Upper lobe of left lung (tissue), 6 donors: ENCODE measurements at regions not wholly inside any gene's neighbourhood (a gene's known extent, or its start where the extent isn't known, plus 50 kb on each side); places are given as distances from the start of the nearest gene placed in this dataset.

Experiments
- ATAC-seq, 2 donors: fragments of 200-7000 bp; cut with Tn5 transposase; one replicate each; pipeline ENCODE4 v1.9.1; 2022; ENCODE audit warnings: mild to moderate bottlenecking in 2 of 2, moderate library complexity in 2 of 2; ENCODE audit not compliant: low FRiP score in 2 of 2
- DNase-seq, 2 donors: peaks; one replicate each; pipeline ENCODE4 v3.0.0-alpha.2; 2019 to 2020
- H3K27ac ChIP-seq, 4 donors: fragments of 200-600 bp; sonication (generic); one replicate each; pipeline ENCODE4 v1.5.1; 2016 to 2019
- H3K27me3 ChIP-seq, 4 donors: fragments of 200-600 bp; sonication (generic); one replicate each; pipeline ENCODE4 v1.5.1; 2017 to 2019
- H3K36me3 ChIP-seq, 4 donors: fragments of 200-600 bp; sonication (generic); one replicate each; pipeline ENCODE4 v1.5.1; 2016 to 2019
- H3K4me1 ChIP-seq, 4 donors: fragments of 200-600 bp; sonication (generic); one replicate each; pipeline ENCODE4 v1.5.1; 2018 to 2019
- H3K4me3 ChIP-seq, 4 donors: fragments of 200-600 bp; sonication (generic); one replicate each; pipeline ENCODE4 v1.5.1; 2017 to 2019; ENCODE audit warnings: mild to moderate bottlenecking in 2 of 4, moderate library complexity in 1 of 4
- H3K9me3 ChIP-seq, 4 donors: fragments of 200-600 bp; sonication (generic); one replicate each; pipeline ENCODE4 v1.5.1; 2018 to 2019
- CTCF ChIP-seq, 6 experiments: fragments of 450-650 bp in 4 of 6; fragments of 200-600 bp in 2 of 6; sonication (generic) in 2 of 6; IDR thresholded peaks; one replicate each; pipeline ENCODE4 v1.5.1; 2016 to 2019; ENCODE audit warnings: antibody characterized with exemption in 6 of 6
- EP300 ChIP-seq, 4 donors: sonication (generic); formaldehyde crosslinking; IDR thresholded peaks; one replicate each; pipeline ENCODE4 v1.5.1; 2017; ENCODE audit warnings: antibody characterized with exemption in 4 of 4, control low read depth in 2 of 4
- POLR2A ChIP-seq, 4 donors: fragments of 450-650 bp; IDR thresholded peaks; one replicate each; pipeline ENCODE4 v1.5.1; 2016 to 2017; ENCODE audit warnings: antibody characterized with exemption in 4 of 4, mild to moderate bottlenecking in 2 of 4
- POLR2AphosphoS5 ChIP-seq, 2 donors: sonication (generic); formaldehyde crosslinking; IDR thresholded peaks; one replicate each; pipeline ENCODE4 v1.5.1; 2017; ENCODE audit warnings: antibody characterized with exemption in 2 of 2
- WGBS, 2 donors: methylation state at CpG; one replicate each; pipeline ENCODE4 v1.1.5; 2017 to 2018; 5-methylcytosine and 5-hydroxymethylcytosine counted together
- donor health status: DM: no; HTN: no; CAD: no; lungs with moderate emphysema.
- donor health status: DM: no; HTN: yes; CAD: no; lungs with severe emphysema.

GRCh38 chr22:40111451-40111850 lies 66.3 kb upstream of the TNRC6B start:
- no peak for TF ChIP-seq CTCF (IDR thresholded peaks at IDR 0.05)
- TF ChIP-seq POLR2AphosphoS5 (IDR thresholded peaks at IDR 0.05), result no peak
- TF ChIP-seq POLR2A (IDR thresholded peaks at IDR 0.05), result no peak
- TF ChIP-seq EP300 (IDR thresholded peaks at IDR 0.05), result no peak
- ATAC-seq (no peak), DNase-seq (no peak)
- H3K27me3 ChIP-seq, result no peaks in the 10 kb centered on the region
- H3K36me3 ChIP-seq, result no peaks in the 10 kb centered on the region
- WGBS, 2 donors, result 65 to 82% methylated on average over 2 of the region's 2 CpGs
- H3K4me3 ChIP-seq, result no peak overlapping the region
- H3K9me3 ChIP-seq, result no peaks in the 10 kb centered on the region
- peak overlapping the region in 1 of 4 donors; percentile 12 for H3K27ac ChIP-seq
- peaks cover 12 to 25% (median 19%) of the 10 kb centered on the region in 4 donors for H3K4me1 ChIP-seq

DNA sequence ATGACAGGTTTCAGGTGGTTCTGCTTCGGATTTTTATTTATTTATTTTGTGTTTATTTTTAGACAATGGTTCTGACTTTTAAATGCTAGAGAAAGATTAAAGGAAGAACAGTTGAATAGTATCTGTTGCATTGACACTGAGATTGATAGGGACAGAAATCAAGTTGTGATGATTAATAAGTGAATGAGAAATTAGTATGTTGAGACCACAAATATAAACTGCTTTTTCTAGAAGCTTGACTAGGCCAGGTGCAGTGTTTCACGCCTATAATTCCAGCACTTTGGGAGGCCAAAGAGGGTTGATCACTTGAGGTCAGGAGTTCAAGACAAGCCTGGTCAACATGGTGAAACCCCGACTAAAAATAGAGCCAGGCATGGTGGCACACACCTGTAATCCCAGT lies 65.1 kb upstream of the TNRC6B start:
- Histone ChIP-seq H3K27ac (no peak overlapping the region), H3K9me3 (no peaks in the 10 kb centered on the region), H3K4me3 (no peak overlapping the region), H3K4me1 (peaks cover 7 to 33% (median 22%) of the 10 kb centered on the region in 4 donors), H3K27me3 (no peaks in the 10 kb centered on the region), H3K36me3 (no peaks in the 10 kb centered on the region)
- ATAC-seq, result no peak
- TF ChIP-seq POLR2A (IDR thresholded peaks at IDR 0.05) (no peak), CTCF (IDR thresholded peaks at IDR 0.05) (no peak), POLR2AphosphoS5 (IDR thresholded peaks at IDR 0.05) (no peak)
- no peak for DNase-seq
- 69 to 82% methylated on average over 3 of the region's 3 CpGs for WGBS, 2 donors

- Histone ChIP-seq H3K4me1 (peaks cover 0 to 22% (median 14%) of the 10 kb centered on the region in 4 donors), H3K27ac (no peak overlapping the region), H3K4me3 (no peak overlapping the region), H3K9me3 (no peaks in the 10 kb centered on the region), H3K36me3 (peaks cover 0 to 4% (median 0%) of the 10 kb centered on the region in 4 donors), H3K27me3 (no peaks in the 10 kb centered on the region)
- no peak for ATAC-seq
- no peak for TF ChIP-seq EP300 (IDR thresholded peaks at IDR 0.05)
- TF ChIP-seq CTCF (IDR thresholded peaks at IDR 0.05), result no peak
- TF ChIP-seq POLR2AphosphoS5 (IDR thresholded peaks at IDR 0.05), result no peak
- TF ChIP-seq POLR2A (IDR thresholded peaks at IDR 0.05), result no peak
- WGBS, 2 donors, result 85 to 89% methylated on average over 2 of the region's 2 CpGs
- no peak for DNase-seq
Observed at GRCh38 chr22:40113696-40114095, 64.0 kb upstream of the TNRC6B start.

DNA sequence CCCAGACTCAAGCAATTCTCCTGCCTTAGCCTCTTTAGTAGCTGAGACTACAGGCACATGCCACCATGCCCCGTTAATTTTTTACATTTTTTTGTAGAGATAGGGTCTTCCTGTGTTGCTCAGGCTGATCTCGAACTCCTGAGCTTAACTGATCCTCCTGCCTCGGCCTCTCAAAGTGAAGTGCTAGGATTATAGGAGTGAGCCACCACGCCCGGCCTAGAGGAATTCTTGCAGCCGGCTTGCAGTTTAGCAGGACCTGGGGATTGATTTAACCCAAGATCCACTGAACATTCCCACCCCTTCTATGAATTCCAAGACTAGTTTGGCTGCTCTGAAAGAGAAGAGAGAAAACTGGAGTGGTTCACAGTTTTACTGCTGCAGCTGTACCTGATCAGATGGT lies 63.3 kb upstream of the TNRC6B start:
- Histone ChIP-seq H3K27ac (no peak overlapping the region), H3K27me3 (no peaks in the 10 kb centered on the region), H3K9me3 (no peaks in the 10 kb centered on the region), H3K36me3 (peaks cover 0 to 8% (median 0%) of the 10 kb centered on the region in 4 donors), H3K4me1 (peaks cover 0 to 22% (median 14%) of the 10 kb centered on the region in 4 donors), H3K4me3 (no peak overlapping the region)
- no peak for TF ChIP-seq POLR2A (IDR thresholded peaks at IDR 0.05)
- TF ChIP-seq CTCF (IDR thresholded peaks at IDR 0.05), result no peak
- TF ChIP-seq POLR2AphosphoS5 (IDR thresholded peaks at IDR 0.05), result no peak
- TF ChIP-seq EP300 (IDR thresholded peaks at IDR 0.05), result no peak
- WGBS, 2 donors, result 72 to 77% methylated on average over 6 of the region's 6 CpGs
- ATAC-seq, result no peak
- DNase-seq, result no peak

GRCh38 chr22:40116496-40117200 lies 61.1 kb upstream of the TNRC6B start:
- Histone ChIP-seq H3K9me3 (no peaks in the 10 kb centered on the region), H3K36me3 (peaks cover 0 to 8% (median 0%) of the 10 kb centered on the region in 4 donors), H3K27ac (no peak overlapping the region), H3K4me1 (peaks cover 0 to 15% (median 6%) of the 10 kb centered on the region in 4 donors), H3K27me3 (no peaks in the 10 kb centered on the region), H3K4me3 (no peak overlapping the region)
- DNase-seq (no peak), ATAC-seq (no peak)
- 79 to 80% methylated on average over 4 of the region's 4 CpGs for WGBS, 2 donors
- TF ChIP-seq CTCF (IDR thresholded peaks at IDR 0.05) (no peak), EP300 (IDR thresholded peaks at IDR 0.05) (no peak), POLR2A (IDR thresholded peaks at IDR 0.05) (no peak), POLR2AphosphoS5 (IDR thresholded peaks at IDR 0.05) (no peak)
